ENCODE measurements at regions not wholly inside any gene's neighbourhood (a gene's known extent, or its start where the extent isn't known, plus 50 kb on each side); places are given as distances from the start of the nearest gene placed in this dataset.
"Not testable (repeated sequence)": the region's sequence is repeated elsewhere in the genome, so short reads cannot be mapped to it uniquely, and the experiment has no call there.

- TF ChIP-seq CTCF (IDR thresholded peaks at IDR 0.05; ENCODE audit: low read depth, low read length): no peak
- no peaks in the 10 kb centered on the region for H3K36me3 ChIP-seq
- no peak for DNase-seq (ENCODE audit: low read depth in 1 of 2, low spot score in 1 of 2)
Measured at GRCh38 chr20:6660441-6660840, 107.0 kb upstream of the BMP2 start.

GRCh38 chr20:6658909-6659308 is 108.6 kb upstream of the BMP2 start:
- H3K4me3 ChIP-seq; DNase-seq (ENCODE audit: low read depth in 1 of 2, low spot score in 1 of 2); H3K27me3 ChIP-seq; H3K27ac ChIP-seq; H3K36me3 ChIP-seq; H3K9me3 ChIP-seq (ENCODE audit: low read depth): not testable (repeated sequence)
- peaks cover 24% of the 10 kb centered on the region for H3K4me1 ChIP-seq (ENCODE audit: low read depth)

More at GRCh38 chr20:6660441-6660840, 107.0 kb upstream of the BMP2 start:
- Histone ChIP-seq H3K4me3 (no peak overlapping the region), H3K27me3 (no peaks in the 10 kb centered on the region), H3K9me3 (ENCODE audit: low read depth) (no peaks in the 10 kb centered on the region), H3K4me1 (ENCODE audit: low read depth) (peaks cover 18% of the 10 kb centered on the region), H3K27ac (no peak overlapping the region)

GRCh38 chr20:6657904-6658303 is 109.6 kb upstream of the BMP2 start:
- Histone ChIP-seq H3K36me3 (no peaks in the 10 kb centered on the region), H3K9me3 (ENCODE audit: low read depth) (no peaks in the 10 kb centered on the region), H3K27ac (no peak overlapping the region), H3K4me3 (no peak overlapping the region), H3K27me3 (no peaks in the 10 kb centered on the region), H3K4me1 (ENCODE audit: low read depth) (peaks cover 17% of the 10 kb centered on the region)
- no peak for DNase-seq (ENCODE audit: low read depth in 1 of 2, low spot score in 1 of 2)
- TF ChIP-seq CTCF (IDR thresholded peaks at IDR 0.05; ENCODE audit: low read depth, low read length): no peak

GRCh38 chr20:6657111-6657510 is 110.4 kb upstream of the BMP2 start:
- H3K36me3 ChIP-seq: no peaks in the 10 kb centered on the region

GRCh38 chr20:6654513-6655252 is 112.8 kb upstream of the BMP2 start:
- no peak for TF ChIP-seq CTCF (IDR thresholded peaks at IDR 0.05; ENCODE audit: low read depth, low read length)
- no peaks in the 10 kb centered on the region for H3K9me3 ChIP-seq (ENCODE audit: low read depth)
- H3K4me1 ChIP-seq (ENCODE audit: low read depth): peaks cover 9% of the 10 kb centered on the region

More at GRCh38 chr20:6657111-6657510, 110.4 kb upstream of the BMP2 start:
- DNase-seq (ENCODE audit: low read depth in 1 of 2, low spot score in 1 of 2): no peak
- Histone ChIP-seq H3K27me3 (no peaks in the 10 kb centered on the region), H3K4me1 (ENCODE audit: low read depth) (peaks cover 13% of the 10 kb centered on the region), H3K9me3 (ENCODE audit: low read depth) (no peaks in the 10 kb centered on the region), H3K4me3 (no peak overlapping the region), H3K27ac (no peak overlapping the region)
- TF ChIP-seq CTCF (IDR thresholded peaks at IDR 0.05; ENCODE audit: low read depth, low read length): no peak

GRCh38 chr20:6651561-6651960 is 115.9 kb upstream of the BMP2 start:
- no peaks in the 10 kb centered on the region for H3K36me3 ChIP-seq
- no peak overlapping the region for H3K27ac ChIP-seq
- peaks cover 5% of the 10 kb centered on the region for H3K4me1 ChIP-seq (ENCODE audit: low read depth)
- TF ChIP-seq CTCF (IDR thresholded peaks at IDR 0.05; ENCODE audit: low read depth, low read length): no peak
- H3K4me3 ChIP-seq: no peak overlapping the region
- no peaks in the 10 kb centered on the region for H3K27me3 ChIP-seq
- H3K9me3 ChIP-seq (ENCODE audit: low read depth): no peaks in the 10 kb centered on the region
- DNase-seq (ENCODE audit: low read depth in 1 of 2, low spot score in 1 of 2): no peak

More at GRCh38 chr20:6654513-6655252, 112.8 kb upstream of the BMP2 start:
- Histone ChIP-seq H3K27me3 (no peaks in the 10 kb centered on the region), H3K4me3 (no peak overlapping the region), H3K36me3 (no peaks in the 10 kb centered on the region), H3K27ac (no peak overlapping the region)
- DNase-seq (ENCODE audit: low read depth in 1 of 2, low spot score in 1 of 2): no peak

Data from cardiac muscle cell (in vitro differentiated cells and primary cell).